ENCODE measurements at regions not wholly inside any gene's neighbourhood (a gene's known extent, or its start where the extent isn't known, plus 50 kb on each side); places are given as distances from the start of the nearest gene placed in this dataset.

- no peak for TF ChIP-seq CTCF (IDR thresholded peaks at IDR 0.05)
- TF ChIP-seq POLR2A (IDR thresholded peaks at IDR 0.05): no peak
- no peak overlapping the region for H3K27ac ChIP-seq
- no peak overlapping the region for H3K4me3 ChIP-seq
- H3K9me3 ChIP-seq: no peaks in the 10 kb centered on the region
- no peaks in the 10 kb centered on the region for H3K4me1 ChIP-seq
- no peaks in the 10 kb centered on the region for H3K36me3 ChIP-seq
- H3K27me3 ChIP-seq: no peaks in the 10 kb centered on the region
- no peak for DNase-seq
Observed at GRCh38 chr21:22597660-22598255, 1599.5 kb downstream of the NCAM2 start.

GRCh38 chr21:22609802-22610201, 1611.6 kb downstream of the NCAM2 start:
- no peak overlapping the region for H3K4me3 ChIP-seq
- H3K9me3 ChIP-seq: no peaks in the 10 kb centered on the region
- H3K27me3 ChIP-seq: no peaks in the 10 kb centered on the region
- DNase-seq: no peak
- no peak overlapping the region for H3K27ac ChIP-seq
- H3K4me1 ChIP-seq: no peaks in the 10 kb centered on the region
- H3K36me3 ChIP-seq: no peaks in the 10 kb centered on the region
- no peak for TF ChIP-seq CTCF (IDR thresholded peaks at IDR 0.05)
- no peak for TF ChIP-seq POLR2A (IDR thresholded peaks at IDR 0.05)

- no peaks in the 10 kb centered on the region for H3K4me1 ChIP-seq
- no peak for DNase-seq
- TF ChIP-seq CTCF (IDR thresholded peaks at IDR 0.05): no peak
- no peak for TF ChIP-seq POLR2A (IDR thresholded peaks at IDR 0.05)
Observed at GRCh38 chr21:22627911-22628310, 1629.7 kb downstream of the NCAM2 start.

GRCh38 chr21:22630953-22631465, 1632.8 kb downstream of the NCAM2 start:
- no peaks in the 10 kb centered on the region for H3K4me1 ChIP-seq
- DNase-seq: no peak
- no peaks in the 10 kb centered on the region for H3K36me3 ChIP-seq
- peaks cover 0 to 2% (median 0%) of the 10 kb centered on the region in 4 donors for H3K9me3 ChIP-seq
- H3K27me3 ChIP-seq: no peaks in the 10 kb centered on the region
- no peak overlapping the region for H3K4me3 ChIP-seq
- no peak for TF ChIP-seq POLR2A (IDR thresholded peaks at IDR 0.05)
- no peak for TF ChIP-seq CTCF (IDR thresholded peaks at IDR 0.05)
- H3K27ac ChIP-seq: no peak overlapping the region

More at GRCh38 chr21:22627911-22628310, 1629.7 kb downstream of the NCAM2 start:
- Histone ChIP-seq H3K27me3 (no peaks in the 10 kb centered on the region), H3K9me3 (peaks cover 0 to 6% (median 0%) of the 10 kb centered on the region in 4 donors), H3K27ac (no peak overlapping the region), H3K4me3 (no peak overlapping the region), H3K36me3 (no peaks in the 10 kb centered on the region)

- Histone ChIP-seq H3K4me3 (no peak overlapping the region), H3K4me1 (no peaks in the 10 kb centered on the region), H3K9me3 (peaks cover 0 to 2% (median 0%) of the 10 kb centered on the region in 4 donors), H3K36me3 (no peaks in the 10 kb centered on the region), H3K27me3 (no peaks in the 10 kb centered on the region), H3K27ac (no peak overlapping the region)
- no peak for DNase-seq
- TF ChIP-seq POLR2A (IDR thresholded peaks at IDR 0.05) (no peak), CTCF (IDR thresholded peaks at IDR 0.05) (no peak)
Observed at GRCh38 chr21:22632176-22632575, 1634.0 kb downstream of the NCAM2 start.

Data from Peyer's patch (tissue), 4 donors.